Activated CD8-positive, alpha-beta T cell treated with anti-CD3 and anti-CD28 coated beads for 36 hours (primary cell): ENCODE measurements at regions not wholly inside any gene's neighbourhood (a gene's known extent, or its start where the extent isn't known, plus 50 kb on each side); places are given as distances from the start of the nearest gene placed in this dataset.

ENCODE experiments used
- ATAC-seq: fragments of 200-7000 bp; cut with Tn5 transposase; one replicate; pipeline ENCODE4 v1.10.0; 2021; ENCODE audit warnings: mild to moderate bottlenecking, moderate library complexity
- CTCF ChIA-PET: fragments of 350-600 bp; sonication (Branson Sonifier 250); formaldehyde crosslinking; loops from one replicate; lab custom pipeline; 2021; ENCODE audit warnings: antibody characterized with exemption; lab: Charles Lee
- POLR2A ChIA-PET: fragments of 350-600 bp; sonication (Branson Sonifier 250); formaldehyde crosslinking; loops from one replicate; lab custom pipeline; 2021; ENCODE audit warnings: antibody characterized with exemption; lab: Charles Lee
- DNase-seq: peaks from one replicate; pipeline ENCODE4 v3.0.0-alpha.2; 2020
- H3K27ac Mint-ChIP-seq: one replicate; pipeline ENCODE4 v1.8.0; 2021; ENCODE audit warnings: mild to moderate bottlenecking, mixed read lengths
- H3K27me3 Mint-ChIP-seq: one replicate; pipeline ENCODE4 v1.8.0; 2021; ENCODE audit warnings: mixed read lengths
- H3K36me3 Mint-ChIP-seq: one replicate; pipeline ENCODE4 v1.8.0; 2021; ENCODE audit warnings: low read depth, mixed read lengths
- H3K4me1 Mint-ChIP-seq: one replicate; pipeline ENCODE4 v1.8.0; 2021; ENCODE audit warnings: low read depth, mixed read lengths
- H3K4me3 Mint-ChIP-seq: one replicate; pipeline ENCODE4 v1.8.0; 2021; ENCODE audit warnings: mild to moderate bottlenecking, moderate library complexity, mixed read lengths
- H3K9me3 Mint-ChIP-seq: one replicate; pipeline ENCODE4 v1.8.0; 2021; ENCODE audit warnings: mixed read lengths
- intact Hi-C: fragments of 100-400 bp; cut with micrococcal nuclease; formaldehyde crosslinking; loops from one replicate; pipeline ENCODE4 v1.10.0; 2022
- TF ChIP-seq, protein P1 (sequence below): fragments of 200-600 bp; IDR thresholded peaks from one replicate; pipeline ENCODE4 v1.8.0; 2022; ENCODE audit warnings: antibody characterized with exemption, mild to moderate bottlenecking

GRCh38 chr19:29379257-29380021, 146.4 kb upstream of the VSTM2B start:
- peaks cover 6% of the 10 kb centered on the region for H3K4me1 Mint-ChIP-seq
- H3K27me3 Mint-ChIP-seq, result peaks cover 9% of the 10 kb centered on the region
- TF ChIP-seq, protein P1, sequence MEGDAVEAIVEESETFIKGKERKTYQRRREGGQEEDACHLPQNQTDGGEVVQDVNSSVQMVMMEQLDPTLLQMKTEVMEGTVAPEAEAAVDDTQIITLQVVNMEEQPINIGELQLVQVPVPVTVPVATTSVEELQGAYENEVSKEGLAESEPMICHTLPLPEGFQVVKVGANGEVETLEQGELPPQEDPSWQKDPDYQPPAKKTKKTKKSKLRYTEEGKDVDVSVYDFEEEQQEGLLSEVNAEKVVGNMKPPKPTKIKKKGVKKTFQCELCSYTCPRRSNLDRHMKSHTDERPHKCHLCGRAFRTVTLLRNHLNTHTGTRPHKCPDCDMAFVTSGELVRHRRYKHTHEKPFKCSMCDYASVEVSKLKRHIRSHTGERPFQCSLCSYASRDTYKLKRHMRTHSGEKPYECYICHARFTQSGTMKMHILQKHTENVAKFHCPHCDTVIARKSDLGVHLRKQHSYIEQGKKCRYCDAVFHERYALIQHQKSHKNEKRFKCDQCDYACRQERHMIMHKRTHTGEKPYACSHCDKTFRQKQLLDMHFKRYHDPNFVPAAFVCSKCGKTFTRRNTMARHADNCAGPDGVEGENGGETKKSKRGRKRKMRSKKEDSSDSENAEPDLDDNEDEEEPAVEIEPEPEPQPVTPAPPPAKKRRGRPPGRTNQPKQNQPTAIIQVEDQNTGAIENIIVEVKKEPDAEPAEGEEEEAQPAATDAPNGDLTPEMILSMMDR, result no peak
- H3K36me3 Mint-ChIP-seq, result no peaks in the 10 kb centered on the region
- CTCF ChIA-PET, result no interaction called here
- POLR2A ChIA-PET, result interaction anchor here (0.6 kb wide), 1 partner anchor 635 kb away, joined by 4 read pairs; no protein-coding TSS in a partner anchor
- H3K27ac Mint-ChIP-seq, result no peak overlapping the region
- DNase-seq (no peak), ATAC-seq (no peak)
- intact Hi-C loops, result no loop called here
- no peak overlapping the region for H3K4me3 Mint-ChIP-seq
- H3K9me3 Mint-ChIP-seq, result no peaks in the 10 kb centered on the region

DNA sequence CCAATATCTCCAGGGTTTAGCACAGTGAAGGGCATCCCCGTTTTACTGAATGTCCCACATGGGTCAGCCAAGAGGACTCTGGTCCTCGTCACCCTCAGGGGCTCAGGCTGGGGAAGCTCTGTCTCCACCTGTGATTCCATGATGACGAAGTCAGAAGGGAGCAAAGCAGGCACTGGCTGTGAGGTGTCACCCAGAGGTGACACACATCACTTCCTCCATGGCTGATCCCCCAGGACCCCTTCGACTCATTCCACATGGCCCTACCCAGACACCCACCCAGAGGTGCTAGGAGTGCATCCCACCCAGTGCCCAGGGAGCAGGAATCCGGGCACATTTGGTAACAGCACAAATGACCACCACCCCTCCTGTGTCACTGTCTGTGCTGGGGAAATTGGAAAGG, 145.2 kb upstream of the VSTM2B start:
- Mint-ChIP-seq H3K27me3 (peaks cover 9% of the 10 kb centered on the region), H3K36me3 (no peaks in the 10 kb centered on the region), H3K4me1 (peaks cover 6% of the 10 kb centered on the region), H3K4me3 (no peak overlapping the region), H3K9me3 (no peaks in the 10 kb centered on the region), H3K27ac (no peak overlapping the region)
- ChIA-PET POLR2A (no interaction called here), CTCF (no interaction called here)
- intact Hi-C loops, result no loop called here
- no peak for ATAC-seq
- TF ChIP-seq, protein P1, result no peak
- no peak for DNase-seq

DNA sequence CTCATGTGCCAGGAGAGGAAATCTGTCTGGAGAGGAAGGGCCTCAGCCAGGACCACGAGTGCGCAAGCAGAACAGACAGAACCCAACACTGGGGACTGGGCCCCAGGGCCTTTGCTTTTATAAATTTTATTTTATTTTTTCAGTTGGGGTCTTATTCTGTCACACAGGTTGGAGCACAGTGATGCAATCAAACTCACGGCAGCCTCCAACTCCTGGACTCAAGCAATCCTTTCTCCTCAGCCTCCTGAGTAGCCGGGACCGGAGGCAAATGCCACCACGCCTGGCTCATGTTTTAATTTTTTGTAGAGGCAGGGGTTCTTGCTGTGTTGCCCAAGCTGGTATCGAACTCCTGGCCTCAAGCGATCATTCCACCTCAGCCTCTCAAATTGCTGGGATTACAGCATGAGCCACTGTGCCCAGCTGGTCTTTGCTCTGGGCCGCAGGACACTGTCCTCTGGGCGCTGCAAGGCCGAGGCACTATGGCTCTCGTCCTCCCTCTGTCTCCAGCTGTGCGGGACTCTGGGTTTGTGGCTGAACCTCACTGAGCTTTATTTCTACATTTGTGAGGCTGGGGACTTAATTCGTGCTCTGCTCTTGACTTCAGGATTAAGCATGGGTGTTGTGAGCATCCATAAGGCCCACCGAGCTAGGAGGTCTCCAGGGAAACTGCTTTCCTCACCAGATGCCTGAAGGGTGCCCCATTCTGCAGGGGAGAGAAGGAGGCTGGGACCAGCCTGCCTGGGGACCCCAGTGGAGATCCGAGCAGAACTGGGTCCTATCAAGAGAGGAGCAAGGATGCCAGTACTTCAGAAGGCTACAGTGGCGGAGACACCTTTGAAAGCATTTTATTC, 144.2 kb upstream of the VSTM2B start:
- TF ChIP-seq, protein P1, result no peak
- no peaks in the 10 kb centered on the region for H3K36me3 Mint-ChIP-seq
- H3K27me3 Mint-ChIP-seq, result peaks cover 9% of the 10 kb centered on the region
- H3K4me3 Mint-ChIP-seq, result no peak overlapping the region
- DNase-seq (no peak), ATAC-seq (no peak)
- POLR2A ChIA-PET, result no interaction called here
- no peaks in the 10 kb centered on the region for H3K9me3 Mint-ChIP-seq
- CTCF ChIA-PET, result no interaction called here
- intact Hi-C loops, result no loop called here
- H3K4me1 Mint-ChIP-seq, result peaks cover 6% of the 10 kb centered on the region
- H3K27ac Mint-ChIP-seq, result no peak overlapping the region

- Mint-ChIP-seq H3K27me3 (peaks cover 8% of the 10 kb centered on the region), H3K27ac (no peak overlapping the region), H3K4me3 (no peak overlapping the region), H3K9me3 (no peaks in the 10 kb centered on the region), H3K4me1 (peaks cover 6% of the 10 kb centered on the region), H3K36me3 (no peaks in the 10 kb centered on the region)
- ChIA-PET CTCF (no interaction called here), POLR2A (no interaction called here)
- ATAC-seq (no peak), DNase-seq (no peak)
- intact Hi-C loops, result no loop called here
- TF ChIP-seq, protein P1, result no peak
Measured at GRCh38 chr19:29383696-29384095, 142.1 kb upstream of the VSTM2B start.

GRCh38 chr19:29384656-29385055, 141.1 kb upstream of the VSTM2B start:
- POLR2A ChIA-PET, result no interaction called here
- peaks cover 7% of the 10 kb centered on the region for H3K27me3 Mint-ChIP-seq
- no peak overlapping the region for H3K4me3 Mint-ChIP-seq
- DNase-seq, result no peak
- H3K9me3 Mint-ChIP-seq, result no peaks in the 10 kb centered on the region
- ATAC-seq, result no peak
- no peaks in the 10 kb centered on the region for H3K36me3 Mint-ChIP-seq
- intact Hi-C loops, result no loop called here
- TF ChIP-seq, protein P1, result no peak
- H3K27ac Mint-ChIP-seq, result no peak overlapping the region
- H3K4me1 Mint-ChIP-seq, result peaks cover 6% of the 10 kb centered on the region
- CTCF ChIA-PET, result no interaction called here
